HG03342 (cell line): ENCODE measurements at regions not wholly inside any gene's neighbourhood (a gene's known extent, or its start where the extent isn't known, plus 50 kb on each side); places are given as distances from the start of the nearest gene placed in this dataset.

Experiments
- ATAC-seq: cut with Tn5 transposase; IDR thresholded peaks from one replicate; pipeline ENCODE4 v1.9.1; 2021; ENCODE audit warnings: mild to moderate bottlenecking, moderate library complexity; ENCODE audit not compliant: unreplicated experiment

GRCh38 chr5:1669276-1670155 lies 130.1 kb downstream of the MRPL36 start:
- ATAC-seq = no peak

- ATAC-seq = no peak
Measured at GRCh38 chr5:1668141-1668721, 131.4 kb downstream of the MRPL36 start.

GRCh38 chr5:1667648-1668140 lies 131.9 kb downstream of the MRPL36 start:
- no peak for ATAC-seq

- ATAC-seq = no peak
Measured at GRCh38 chr5:1666812-1667588, 132.6 kb downstream of the MRPL36 start.

- ATAC-seq = no peak
Measured at GRCh38 chr5:1666221-1666620, 133.4 kb downstream of the MRPL36 start.

- ATAC-seq = no peak
Measured at GRCh38 chr5:1665803-1666202, 133.8 kb downstream of the MRPL36 start.

- ATAC-seq = no peak
Measured at GRCh38 chr5:1665231-1665630, 134.4 kb downstream of the MRPL36 start.

- ATAC-seq = no peak
Measured at GRCh38 chr5:1663186-1663585, 136.5 kb downstream of the MRPL36 start.

- ATAC-seq = no peak
Measured at GRCh38 chr5:1662559-1663085, 137.0 kb downstream of the MRPL36 start.

GRCh38 chr5:1661831-1662558 lies 137.6 kb downstream of the MRPL36 start:
- ATAC-seq = no peak

- ATAC-seq = no peak
Measured at GRCh38 chr5:1661311-1661710, 137.6 kb upstream of the LPCAT1 start.

GRCh38 chr5:1660511-1660910 lies 136.8 kb upstream of the LPCAT1 start:
- no peak for ATAC-seq

GRCh38 chr5:1660001-1660400 lies 136.2 kb upstream of the LPCAT1 start:
- ATAC-seq = no peak

GRCh38 chr5:1659100-1659981 lies 135.6 kb upstream of the LPCAT1 start:
- no peak for ATAC-seq

- no peak for ATAC-seq
Measured at GRCh38 chr5:1658665-1659064, 134.9 kb upstream of the LPCAT1 start.

GRCh38 chr5:1657161-1657741 lies 133.5 kb upstream of the LPCAT1 start:
- no peak for ATAC-seq

- no peak for ATAC-seq
Measured at GRCh38 chr5:1656271-1656975, 132.7 kb upstream of the LPCAT1 start.

GRCh38 chr5:1655496-1656270 lies 131.9 kb upstream of the LPCAT1 start:
- ATAC-seq = no peak
